ENCODE measurements at regions not wholly inside any gene's neighbourhood (a gene's known extent, or its start where the extent isn't known, plus 50 kb on each side); places are given as distances from the start of the nearest gene placed in this dataset.

DNA sequence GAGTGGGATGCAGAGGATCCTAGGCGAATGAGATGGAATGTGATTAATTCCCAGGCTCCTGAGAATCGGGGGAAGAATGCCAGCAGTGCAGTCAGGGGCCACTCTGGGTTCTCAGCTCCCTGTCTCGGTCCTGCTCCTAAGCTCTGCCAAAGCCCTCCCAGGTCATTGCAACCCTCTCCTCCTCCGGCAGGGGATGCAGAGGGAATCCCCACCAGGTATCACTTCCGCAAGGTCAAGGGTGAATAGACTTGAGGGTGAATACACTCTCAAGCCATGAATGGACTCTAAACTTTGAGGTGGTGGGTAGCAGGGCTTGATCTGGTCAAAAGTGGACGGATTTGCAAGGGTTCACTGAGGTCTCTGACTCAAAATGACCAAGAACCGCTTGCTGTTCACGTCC, 139.3 kb upstream of the MXRA5 start:
- TF ChIP-seq CTCF (IDR thresholded peaks at IDR 0.05 in 4 of 5, conservative IDR thresholded peaks at IDR 0.05 in 1 of 5) (no peak), POLR2A (IDR thresholded peaks at IDR 0.05) (no peak)

Measured in gastrocnemius medialis (tissue), 4 donors.